PC-9 (cell line): ENCODE measurements at regions not wholly inside any gene's neighbourhood (a gene's known extent, or its start where the extent isn't known, plus 50 kb on each side); places are given as distances from the start of the nearest gene placed in this dataset.

ENCODE experiments used
- BruUV-seq: library from RNA; stranded (reverse); fragments of 400-500 nt; replicated peaks from 2 replicates; lab custom pipeline; 2021; lab: Mats Ljungman, UMichigan
- CTCF ChIA-PET: fragments of 300-600 bp; sonication (Branson Sonifier 250); formaldehyde crosslinking; loops from one replicate; lab custom pipeline; 2022; ENCODE audit warnings: antibody characterized with exemption; lab: Charles Lee
- POLR2A ChIA-PET: fragments of 300-600 bp; sonication (Branson Sonifier 250); formaldehyde crosslinking; loops from one replicate; lab custom pipeline; 2022; ENCODE audit warnings: antibody characterized with exemption; ENCODE audit not compliant: unreplicated experiment; lab: Charles Lee
- DNase-seq, 2 experiments: peaks; one replicate each; pipeline versions ENCODE4 v3.0.0 to v3.0.0-alpha.2; 2015 to 2022; ENCODE audit warnings: mixed read lengths in 1 of 2
- H2AFZ ChIP-seq: fragments of 200-600 bp; sonication (generic); 2 replicates; pipeline ENCODE4 v1.8.1; 2017; ENCODE audit warnings: antibody characterized with exemption
- H3F3A ChIP-seq: fragments of 200-600 bp; sonication (generic); 2 replicates; pipeline ENCODE4 v1.8.1; 2017; ENCODE audit warnings: antibody characterized with exemption, mild to moderate bottlenecking, low read depth; ENCODE audit not compliant: insufficient read depth
- H3K27ac ChIP-seq: fragments of 200-600 bp; sonication (generic); 2 replicates; pipeline ENCODE4 v1.6.1; 2016; ENCODE audit warnings: mixed run types
- H3K27me3 ChIP-seq: fragments of 200-600 bp; sonication (generic); 2 replicates; pipeline ENCODE4 v1.6.1; 2016; ENCODE audit warnings: low read depth, mixed run types; ENCODE audit not compliant: insufficient read depth
- H3K36me3 ChIP-seq: fragments of 200-600 bp; sonication (generic); 2 replicates; pipeline ENCODE4 v1.6.1; 2016; ENCODE audit warnings: low read depth, mixed run types
- H3K4me1 ChIP-seq: fragments of 200-600 bp; sonication (generic); replicated peaks from 2 replicates; pipeline ENCODE4 v1.6.1; 2016; ENCODE audit warnings: mixed run types; ENCODE audit not compliant: insufficient read depth
- H3K4me2 ChIP-seq: fragments of 200-600 bp; sonication (generic); 2 replicates; pipeline ENCODE4 v1.6.1; 2017; ENCODE audit warnings: mixed run types
- H3K4me3 ChIP-seq: fragments of 200-600 bp; sonication (generic); 2 replicates; pipeline ENCODE4 v1.6.1; 2016; ENCODE audit warnings: mixed run types
- H3K79me2 ChIP-seq: fragments of 200-600 bp; sonication (generic); 2 replicates; pipeline ENCODE4 v1.6.1; 2017; ENCODE audit warnings: low read depth, mixed run types
- H3K9me2 ChIP-seq: fragments of 200-600 bp; sonication (generic); 2 replicates; pipeline ENCODE4 v1.8.1; 2017; ENCODE audit warnings: mild to moderate bottlenecking; ENCODE audit not compliant: insufficient read depth
- H3K9me3 ChIP-seq: fragments of 200-600 bp; sonication (generic); 2 replicates; pipeline ENCODE4 v1.8.1; 2016; ENCODE audit warnings: low read depth; ENCODE audit not compliant: insufficient read depth
- H4K20me1 ChIP-seq: fragments of 200-600 bp; sonication (generic); 2 replicates; pipeline ENCODE4 v1.8.1; 2017; ENCODE audit not compliant: insufficient read depth
- CTCF ChIP-seq: fragments of 200-600 bp; sonication (generic); conservative IDR thresholded peaks from 2 replicates; pipeline ENCODE4 v1.6.1; 2017; ENCODE audit warnings: mixed run types, antibody characterized with exemption, mild to moderate bottlenecking, moderate library complexity
- EZH2 ChIP-seq: fragments of 200-600 bp; sonication (generic); IDR thresholded peaks from 2 replicates; pipeline ENCODE4 v1.8.0; 2017; ENCODE audit warnings: antibody characterized with exemption, low read depth
- intact Hi-C: fragments of 100-400 bp; cut with micrococcal nuclease; formaldehyde crosslinking; loops from one replicate; pipeline ENCODE4 v1.10.0; 2022; ENCODE audit not compliant: unreplicated experiment

GRCh38 chr6:163630572-163630971, 216.1 kb downstream of the QKI start:
- Histone ChIP-seq H3K79me2 (no peaks in the 10 kb centered on the region), H3K4me3 (no peak overlapping the region), H3K4me1 (no peaks in the 10 kb centered on the region), H3K9me2 (no peaks in the 10 kb centered on the region), H3K27ac (no peak overlapping the region), H3K4me2 (no peak overlapping the region), H3K9me3 (no peaks in the 10 kb centered on the region), H3F3A (no peaks in the 10 kb centered on the region), H4K20me1 (no peaks in the 10 kb centered on the region), H3K27me3 (peaks cover 57% of the 10 kb centered on the region), H3K36me3 (no peaks in the 10 kb centered on the region), H2AFZ (no peak overlapping the region)
- CTCF ChIA-PET: no interaction called here
- intact Hi-C loops: no loop called here
- BruUV-seq: no TSS peak
- no peak for DNase-seq
- TF ChIP-seq EZH2 (no peak), CTCF (no peak)
- POLR2A ChIA-PET: no interaction called here

GRCh38 chr6:163630096-163630495, 215.6 kb downstream of the QKI start:
- Histone ChIP-seq H3K4me2 (no peak overlapping the region), H3K36me3 (no peaks in the 10 kb centered on the region), H4K20me1 (no peaks in the 10 kb centered on the region), H3K27ac (no peak overlapping the region), H2AFZ (no peak overlapping the region), H3K79me2 (no peaks in the 10 kb centered on the region), H3K9me3 (no peaks in the 10 kb centered on the region), H3K4me1 (no peaks in the 10 kb centered on the region), H3K9me2 (no peaks in the 10 kb centered on the region), H3K4me3 (no peak overlapping the region), H3F3A (no peaks in the 10 kb centered on the region), H3K27me3 (peaks cover 62% of the 10 kb centered on the region)
- no peak for TF ChIP-seq CTCF
- no peak for TF ChIP-seq EZH2
- ChIA-PET CTCF (no interaction called here), POLR2A (no interaction called here)
- no TSS peak for BruUV-seq
- intact Hi-C loops: no loop called here
- no peak for DNase-seq
